Astrocyte (in vitro differentiated cells and primary cell): ENCODE measurements at regions not wholly inside any gene's neighbourhood (a gene's known extent, or its start where the extent isn't known, plus 50 kb on each side); places are given as distances from the start of the nearest gene placed in this dataset.

Source experiments
- EZH2 ChIP-seq: IDR thresholded peaks from 2 replicates; pipeline ENCODE4 v1.6.1; 2012; ENCODE audit warnings: mild to moderate bottlenecking, low read length, inconsistent platforms; ENCODE audit not compliant: insufficient read depth
- TF ChIP-seq, protein P1 (sequence below): IDR thresholded peaks from 2 replicates; pipeline ENCODE4 v1.5.1; 2011; ENCODE audit warnings: low read depth, mild to moderate bottlenecking, inconsistent platforms, low read length, moderate library complexity; ENCODE audit not compliant: insufficient read depth

DNA sequence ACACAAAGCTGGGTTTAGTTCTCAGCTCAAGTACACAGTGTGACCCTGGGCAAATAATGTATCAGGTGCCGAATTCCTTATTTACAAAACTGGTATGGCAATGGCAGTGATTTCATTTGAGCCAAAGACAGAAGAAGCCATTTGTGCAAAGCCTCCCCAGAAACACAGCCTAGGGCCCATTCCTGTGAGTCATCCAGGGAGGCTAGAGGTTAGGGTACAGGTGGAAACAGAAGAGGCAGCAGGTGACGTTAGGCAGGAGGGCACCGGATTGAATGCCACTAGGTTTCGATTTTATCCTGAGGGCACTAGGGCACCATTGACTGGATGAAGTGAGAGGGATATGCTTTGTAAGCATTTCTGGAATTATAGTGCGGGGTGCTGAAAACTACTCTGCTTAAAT lies 766.9 kb upstream of the NR2F2 start:
- no peak for TF ChIP-seq EZH2
- TF ChIP-seq, protein P1, sequence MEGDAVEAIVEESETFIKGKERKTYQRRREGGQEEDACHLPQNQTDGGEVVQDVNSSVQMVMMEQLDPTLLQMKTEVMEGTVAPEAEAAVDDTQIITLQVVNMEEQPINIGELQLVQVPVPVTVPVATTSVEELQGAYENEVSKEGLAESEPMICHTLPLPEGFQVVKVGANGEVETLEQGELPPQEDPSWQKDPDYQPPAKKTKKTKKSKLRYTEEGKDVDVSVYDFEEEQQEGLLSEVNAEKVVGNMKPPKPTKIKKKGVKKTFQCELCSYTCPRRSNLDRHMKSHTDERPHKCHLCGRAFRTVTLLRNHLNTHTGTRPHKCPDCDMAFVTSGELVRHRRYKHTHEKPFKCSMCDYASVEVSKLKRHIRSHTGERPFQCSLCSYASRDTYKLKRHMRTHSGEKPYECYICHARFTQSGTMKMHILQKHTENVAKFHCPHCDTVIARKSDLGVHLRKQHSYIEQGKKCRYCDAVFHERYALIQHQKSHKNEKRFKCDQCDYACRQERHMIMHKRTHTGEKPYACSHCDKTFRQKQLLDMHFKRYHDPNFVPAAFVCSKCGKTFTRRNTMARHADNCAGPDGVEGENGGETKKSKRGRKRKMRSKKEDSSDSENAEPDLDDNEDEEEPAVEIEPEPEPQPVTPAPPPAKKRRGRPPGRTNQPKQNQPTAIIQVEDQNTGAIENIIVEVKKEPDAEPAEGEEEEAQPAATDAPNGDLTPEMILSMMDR, result no peak
